Neuron (in vitro differentiated cells): ENCODE measurements at regions not wholly inside any gene's neighbourhood (a gene's known extent, or its start where the extent isn't known, plus 50 kb on each side); places are given as distances from the start of the nearest gene placed in this dataset.

Source experiments
- H2AFZ ChIP-seq: one replicate; pipeline ENCODE4 v1.6.1; 2013; ENCODE audit warnings: low read depth, mild to moderate bottlenecking, inconsistent platforms, low read length, moderate library complexity
- H3K27me3 ChIP-seq: one replicate; pipeline ENCODE4 v1.6.1; 2013; ENCODE audit warnings: low read length; ENCODE audit not compliant: insufficient read depth
- H3K36me3 ChIP-seq: one replicate; pipeline ENCODE4 v1.6.1; 2013; ENCODE audit warnings: low read length; ENCODE audit not compliant: insufficient read depth
- H3K4me1 ChIP-seq: one replicate; pipeline ENCODE4 v1.6.1; 2013; ENCODE audit warnings: low read length; ENCODE audit not compliant: insufficient read depth
- H3K4me3 ChIP-seq: 2 replicates; pipeline ENCODE4 v1.5.1; 2013; ENCODE audit warnings: mild to moderate bottlenecking, low read length, moderate library complexity
- H3K9me3 ChIP-seq: one replicate; pipeline ENCODE4 v1.6.1; 2013; ENCODE audit warnings: low read length

DNA sequence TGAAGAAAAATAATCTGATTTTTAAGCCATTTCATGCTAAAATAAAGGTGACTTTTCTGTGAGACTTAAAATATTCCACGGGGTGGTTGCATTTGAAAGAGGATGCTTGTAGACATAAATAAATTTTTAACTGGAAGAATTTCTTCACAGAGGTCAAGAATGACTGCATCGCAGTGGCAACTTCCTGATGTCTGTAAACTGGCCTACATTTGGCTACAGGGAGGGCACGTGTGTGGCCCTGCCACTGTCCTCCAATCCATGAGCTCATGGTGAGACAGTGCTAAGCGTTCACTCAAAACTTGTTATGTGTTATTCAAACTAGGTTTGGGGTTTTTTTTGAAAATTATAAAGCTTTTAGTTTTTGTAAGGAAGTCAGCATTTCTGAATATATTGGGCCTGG, 1089.3 kb downstream of the EFNB2 start:
- Histone ChIP-seq H3K27me3 (no peaks in the 10 kb centered on the region), H2AFZ (no peak overlapping the region), H3K4me3 (no peak overlapping the region), H3K4me1 (no peaks in the 10 kb centered on the region), H3K9me3 (no peaks in the 10 kb centered on the region), H3K36me3 (no peaks in the 10 kb centered on the region)

DNA sequence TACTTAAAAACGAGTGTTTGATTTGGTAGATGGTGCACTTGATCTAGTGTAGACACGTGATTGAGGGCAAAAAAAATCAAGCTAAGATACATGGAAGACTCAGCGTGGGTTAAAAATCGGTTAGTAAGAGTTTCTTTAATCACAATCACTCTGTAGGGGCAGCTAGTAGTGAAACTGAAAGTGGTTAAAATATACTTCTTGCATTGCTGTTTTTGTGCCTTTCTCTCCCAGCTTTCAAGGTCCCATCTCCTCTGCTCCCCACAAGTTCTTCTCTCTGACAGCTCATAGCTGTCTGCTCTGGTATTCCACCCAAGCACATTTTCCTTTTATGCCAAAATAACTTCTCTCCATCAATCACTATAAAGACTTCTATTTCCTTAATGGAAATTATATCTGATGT, 1089.7 kb downstream of the EFNB2 start:
- Histone ChIP-seq H3K9me3 (no peaks in the 10 kb centered on the region), H3K4me3 (no peak overlapping the region)

GRCh38 chr13:105442949-105443699, 1092.3 kb downstream of the EFNB2 start:
- H3K4me1 ChIP-seq: no peaks in the 10 kb centered on the region
- no peaks in the 10 kb centered on the region for H3K27me3 ChIP-seq
- H3K36me3 ChIP-seq: no peaks in the 10 kb centered on the region
- no peak overlapping the region for H2AFZ ChIP-seq
- H3K4me3 ChIP-seq: no peak overlapping the region
- no peaks in the 10 kb centered on the region for H3K9me3 ChIP-seq

More for the DNA sequence above, 1089.7 kb downstream of the EFNB2 start:
- no peaks in the 10 kb centered on the region for H3K4me1 ChIP-seq
- H3K27me3 ChIP-seq: no peaks in the 10 kb centered on the region
- no peak overlapping the region for H2AFZ ChIP-seq
- no peaks in the 10 kb centered on the region for H3K36me3 ChIP-seq

DNA sequence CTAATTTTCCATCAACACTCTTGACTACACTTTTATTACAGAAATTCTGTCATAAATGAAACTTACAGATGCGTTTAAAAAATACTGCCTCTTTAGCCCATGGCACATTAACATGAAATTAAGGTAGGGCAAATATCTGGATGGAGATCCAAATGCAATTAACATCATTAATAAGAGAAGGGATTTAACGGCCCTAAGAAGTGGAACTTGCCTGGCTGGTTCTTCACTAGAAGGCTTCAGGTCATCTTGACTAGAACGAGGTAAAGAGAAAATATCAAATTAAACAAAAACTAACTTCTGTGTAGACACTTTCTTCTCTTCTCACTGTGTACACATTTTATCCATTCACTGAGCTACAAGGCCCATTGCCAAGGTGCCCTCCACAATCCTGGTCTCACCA, 1093.4 kb downstream of the EFNB2 start:
- Histone ChIP-seq H3K4me3 (no peak overlapping the region), H3K9me3 (no peaks in the 10 kb centered on the region), H3K36me3 (no peaks in the 10 kb centered on the region), H3K4me1 (no peaks in the 10 kb centered on the region), H2AFZ (no peak overlapping the region), H3K27me3 (no peaks in the 10 kb centered on the region)

- Histone ChIP-seq H3K4me3 (no peak overlapping the region), H3K36me3 (no peaks in the 10 kb centered on the region), H3K9me3 (no peaks in the 10 kb centered on the region), H3K4me1 (no peaks in the 10 kb centered on the region), H3K27me3 (no peaks in the 10 kb centered on the region), H2AFZ (no peak overlapping the region)
These were observed 1094.3 kb downstream of the EFNB2 start for GRCh38 chr13:105441051-105441750.

GRCh38 chr13:105436943-105437342, 1098.5 kb downstream of the EFNB2 start:
- H2AFZ ChIP-seq: no peak overlapping the region
- no peaks in the 10 kb centered on the region for H3K36me3 ChIP-seq
- H3K4me3 ChIP-seq: no peak overlapping the region
- no peaks in the 10 kb centered on the region for H3K4me1 ChIP-seq
- H3K9me3 ChIP-seq: no peaks in the 10 kb centered on the region
- H3K27me3 ChIP-seq: no peaks in the 10 kb centered on the region

GRCh38 chr13:105432438-105432837, 1103.0 kb downstream of the EFNB2 start:
- Histone ChIP-seq H3K4me1 (no peaks in the 10 kb centered on the region), H3K4me3 (no peak overlapping the region), H3K27me3 (no peaks in the 10 kb centered on the region), H3K9me3 (no peaks in the 10 kb centered on the region), H2AFZ (no peak overlapping the region), H3K36me3 (no peaks in the 10 kb centered on the region)

- no peak overlapping the region for H3K4me3 ChIP-seq
- H3K36me3 ChIP-seq: no peaks in the 10 kb centered on the region
- H2AFZ ChIP-seq: no peak overlapping the region
- H3K9me3 ChIP-seq: no peaks in the 10 kb centered on the region
- H3K4me1 ChIP-seq: no peaks in the 10 kb centered on the region
- H3K27me3 ChIP-seq: no peaks in the 10 kb centered on the region
These were observed 1106.7 kb downstream of the EFNB2 start for GRCh38 chr13:105428811-105429210.

DNA sequence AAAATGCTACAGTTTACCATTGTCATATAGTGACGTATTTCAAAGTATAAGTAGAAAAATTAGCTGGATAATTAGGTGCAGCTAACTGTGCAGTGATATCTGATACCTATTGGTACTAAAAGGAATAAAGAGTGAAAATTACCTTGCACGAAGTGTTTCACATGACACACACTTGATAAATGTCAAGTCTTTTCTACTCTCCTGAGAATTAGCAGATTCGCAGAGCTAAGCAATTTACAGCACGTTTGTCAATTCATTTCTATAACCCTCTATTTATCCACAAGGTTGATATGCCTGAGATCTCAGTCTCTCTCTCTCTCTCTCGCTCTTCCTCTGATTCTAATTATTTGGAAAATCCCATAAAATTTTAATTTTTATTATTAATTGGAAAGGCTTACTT, 1109.0 kb downstream of the EFNB2 start:
- Histone ChIP-seq H3K27me3 (no peaks in the 10 kb centered on the region), H3K4me1 (no peaks in the 10 kb centered on the region), H3K36me3 (no peaks in the 10 kb centered on the region), H3K4me3 (no peak overlapping the region), H3K9me3 (no peaks in the 10 kb centered on the region), H2AFZ (no peak overlapping the region)

GRCh38 chr13:105414639-105415038, 1120.8 kb downstream of the EFNB2 start:
- no peak overlapping the region for H3K4me3 ChIP-seq
- no peaks in the 10 kb centered on the region for H3K36me3 ChIP-seq
- no peaks in the 10 kb centered on the region for H3K4me1 ChIP-seq
- H2AFZ ChIP-seq: no peak overlapping the region
- H3K9me3 ChIP-seq: no peaks in the 10 kb centered on the region
- no peaks in the 10 kb centered on the region for H3K27me3 ChIP-seq

DNA sequence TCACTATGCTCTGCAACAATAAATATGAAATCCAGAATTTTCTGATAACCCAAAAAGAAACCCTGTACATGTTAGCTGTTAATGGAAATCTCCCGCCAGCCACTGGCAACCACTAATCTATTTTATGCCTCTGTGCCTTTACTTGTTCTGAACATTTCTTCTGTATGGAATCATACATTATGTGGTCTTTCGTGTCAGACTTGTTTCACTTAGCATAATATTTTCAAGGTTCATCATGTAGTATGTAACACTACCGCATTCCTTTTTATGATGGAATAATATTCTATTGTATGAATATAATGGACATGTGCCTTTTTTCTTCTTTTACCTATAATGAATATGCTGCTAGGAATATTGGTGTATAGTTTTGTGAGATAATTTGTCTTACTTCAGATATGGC, 1123.3 kb downstream of the EFNB2 start:
- Histone ChIP-seq H3K9me3 (no peaks in the 10 kb centered on the region), H2AFZ (no peak overlapping the region), H3K36me3 (no peaks in the 10 kb centered on the region), H3K4me1 (no peaks in the 10 kb centered on the region), H3K4me3 (no peak overlapping the region), H3K27me3 (no peaks in the 10 kb centered on the region)

GRCh38 chr13:105410602-105411001, 1124.9 kb downstream of the EFNB2 start:
- no peaks in the 10 kb centered on the region for H3K27me3 ChIP-seq
- no peak overlapping the region for H3K4me3 ChIP-seq
- H2AFZ ChIP-seq: no peak overlapping the region
- no peaks in the 10 kb centered on the region for H3K4me1 ChIP-seq
- H3K9me3 ChIP-seq: no peaks in the 10 kb centered on the region
- H3K36me3 ChIP-seq: no peaks in the 10 kb centered on the region

- H3K4me3 ChIP-seq: no peak overlapping the region
- no peaks in the 10 kb centered on the region for H3K9me3 ChIP-seq
- no peaks in the 10 kb centered on the region for H3K27me3 ChIP-seq
- H3K36me3 ChIP-seq: no peaks in the 10 kb centered on the region
- no peak overlapping the region for H2AFZ ChIP-seq
- H3K4me1 ChIP-seq: no peaks in the 10 kb centered on the region
These were observed 1128.9 kb downstream of the EFNB2 start for GRCh38 chr13:105406551-105406950.
